CD14-positive monocyte (primary cell): ENCODE measurements at regions not wholly inside any gene's neighbourhood (a gene's known extent, or its start where the extent isn't known, plus 50 kb on each side); places are given as distances from the start of the nearest gene placed in this dataset.

Experiments used
- DNase-seq, 3 donors: peaks; one replicate each; pipeline ENCODE4 v3.0.0-alpha.2; 2011 to 2022
- H2AFZ ChIP-seq: 2 replicates; pipeline ENCODE4 v1.6.0; 2012; ENCODE audit warnings: mild to moderate bottlenecking, low read depth, low read length, inconsistent platforms; ENCODE audit not compliant: insufficient read depth, poor library complexity, severe bottlenecking
- H3K27ac ChIP-seq, 2 donors: 1 replicate in 1 of 2; 2 replicates in 1 of 2; pipeline ENCODE4 v1.5.1; 2012 to 2013; ENCODE audit warnings: low read length in 2 of 2, control low read depth in 1 of 2, inconsistent platforms in 1 of 2, low read depth in 1 of 2, mild to moderate bottlenecking in 1 of 2
- H3K27me3 ChIP-seq, 2 donors: one replicate each; pipeline versions ENCODE4 v1.6.0 to v1.6.1; 2011 to 2013; ENCODE audit warnings: low read length in 2 of 2; ENCODE audit not compliant: control insufficient read depth in 2 of 2, insufficient read depth in 2 of 2
- H3K36me3 ChIP-seq, 2 donors: replicated peaks in 1 of 2; 1 replicate in 1 of 2; 2 replicates in 1 of 2; pipeline versions ENCODE4 v1.5.1 to v1.6.1; 2012 to 2013; ENCODE audit warnings: low read length in 2 of 2, control low read depth in 1 of 2, inconsistent platforms in 1 of 2, mild to moderate bottlenecking in 1 of 2; ENCODE audit not compliant: insufficient read depth in 2 of 2, control insufficient read depth in 1 of 2
- H3K4me1 ChIP-seq, 2 donors: 1 replicate in 1 of 2; 2 replicates in 1 of 2; pipeline versions ENCODE4 v1.5.1 to v1.6.1; 2012 to 2013; ENCODE audit warnings: low read length in 2 of 2, control low read depth in 1 of 2, inconsistent platforms in 1 of 2, mild to moderate bottlenecking in 1 of 2, moderate library complexity in 1 of 2; ENCODE audit not compliant: insufficient read depth in 2 of 2, control insufficient read depth in 1 of 2
- H3K4me2 ChIP-seq: replicated peaks from 2 replicates; pipeline ENCODE3; 2012; ENCODE audit warnings: low read length, moderate library complexity, mild to moderate bottlenecking; ENCODE audit not compliant: poor library complexity, severe bottlenecking; ENCODE audit errors: extremely low read depth
- H3K4me3 ChIP-seq, 3 experiments: fragments of 200-600 bp in 1 of 3; sonication (generic) in 1 of 3; replicated peaks in 1 of 3; 1 replicate in 2 of 3; 2 replicates in 1 of 3; pipeline ENCODE4 v1.5.1; 2011 to 2013; ENCODE audit warnings: low read length in 3 of 3, mild to moderate bottlenecking in 3 of 3, control low read depth in 2 of 3, low read depth in 2 of 3, inconsistent platforms in 1 of 3, moderate library complexity in 1 of 3
- H3K79me2 ChIP-seq: 2 replicates; pipeline ENCODE4 v1.6.0; 2012; ENCODE audit warnings: mild to moderate bottlenecking, control low read depth, inconsistent platforms, low read length, moderate library complexity; ENCODE audit not compliant: insufficient read depth
- H3K9ac ChIP-seq: 2 replicates; pipeline ENCODE4 v1.6.0; 2017; ENCODE audit warnings: low read length, mild to moderate bottlenecking; ENCODE audit not compliant: insufficient read depth, poor library complexity, severe bottlenecking
- H3K9me3 ChIP-seq, 2 donors: replicated peaks in 1 of 2; 1 replicate in 1 of 2; 2 replicates in 1 of 2; pipeline versions ENCODE4 v1.5.1 to v1.6.1; 2012 to 2013; ENCODE audit warnings: low read length in 2 of 2, control low read depth in 1 of 2; ENCODE audit not compliant: control insufficient read depth in 1 of 2, insufficient read depth in 1 of 2
- H4K20me1 ChIP-seq: 2 replicates; pipeline ENCODE4 v1.6.0; 2012; ENCODE audit warnings: mild to moderate bottlenecking, low read length, control low read depth, moderate library complexity; ENCODE audit not compliant: insufficient read depth
- H3K27ac Mint-ChIP-seq, 7 donors: one replicate each; pipeline ENCODE4 v1.8.0; 2020; ENCODE audit warnings: mild to moderate bottlenecking in 7 of 7, mixed read lengths in 7 of 7, moderate library complexity in 6 of 7, inconsistent platforms in 2 of 7
- H3K27me3 Mint-ChIP-seq, 3 donors: one replicate each; pipeline ENCODE4 v1.8.0; 2021 to 2022; ENCODE audit warnings: low read depth in 3 of 3, mild to moderate bottlenecking in 3 of 3, mixed read lengths in 3 of 3, moderate library complexity in 3 of 3, inconsistent platforms in 1 of 3
- H3K36me3 Mint-ChIP-seq, 2 donors: one replicate each; pipeline ENCODE4 v1.8.0; 2020; ENCODE audit warnings: mixed read lengths in 2 of 2, inconsistent platforms in 1 of 2, mild to moderate bottlenecking in 1 of 2
- H3K4me1 Mint-ChIP-seq: one replicate; pipeline ENCODE4 v1.8.0; 2020; ENCODE audit warnings: mild to moderate bottlenecking, mixed read lengths
- H3K4me3 Mint-ChIP-seq, 2 donors: one replicate each; pipeline ENCODE4 v1.8.0; 2020; ENCODE audit warnings: mild to moderate bottlenecking in 2 of 2, mixed read lengths in 2 of 2, moderate library complexity in 1 of 2
- H3K9me3 Mint-ChIP-seq, 7 donors: one replicate each; pipeline ENCODE4 v1.8.0; 2020 to 2022; ENCODE audit warnings: mixed read lengths in 7 of 7, mild to moderate bottlenecking in 6 of 7, moderate library complexity in 6 of 7, inconsistent platforms in 2 of 7
- WGBS: methylation state at CpG from one replicate; pipeline ENCODE4 v1.1.5; 2013; ENCODE audit warnings: missing lambda C conversion rate; ENCODE audit not compliant: insufficient coverage; 5-methylcytosine and 5-hydroxymethylcytosine counted together
- intact Hi-C, 2 donors: fragments of 100-400 bp; cut with micrococcal nuclease; formaldehyde crosslinking; loops; one replicate each; pipeline versions ENCODE4 v1.15.0 to v1.15.1; 2023
- TF ChIP-seq, protein P1 (sequence below): fragments of 200-600 bp; IDR thresholded peaks from one replicate; pipeline ENCODE4 v1.8.0; 2022; ENCODE audit warnings: antibody characterized with exemption, mild to moderate bottlenecking

DNA sequence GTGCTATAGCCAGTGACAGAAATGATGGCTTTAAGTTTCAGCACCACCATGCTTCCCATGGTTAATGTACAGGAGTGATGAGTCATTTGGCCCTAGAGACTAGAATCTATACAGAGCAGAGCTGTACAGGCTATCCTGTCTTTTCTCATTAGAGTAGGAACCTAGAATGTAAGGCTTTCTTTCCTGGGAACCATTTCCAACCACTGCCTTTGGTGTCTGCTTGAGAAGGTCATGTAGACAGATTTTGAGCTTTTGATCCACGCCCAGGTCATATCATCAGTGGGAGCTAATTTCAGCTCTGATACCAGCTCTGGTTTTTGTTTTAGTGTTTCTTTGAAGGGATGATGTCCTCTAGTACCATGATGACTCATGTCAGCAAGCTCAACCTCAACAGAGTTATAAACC, 543.1 kb downstream of the NTRK3 start:
- DNase-seq = no peak
- H3K4me3 Mint-ChIP-seq = no peak overlapping the region
- Histone ChIP-seq H3K4me2 (no peak overlapping the region), H3K27ac (no peak overlapping the region), H2AFZ (no peak overlapping the region), H3K9ac (no peak overlapping the region), H3K4me1 (peaks cover 0 to 5% of the 10 kb centered on the region in 2 donors), H3K79me2 (no peaks in the 10 kb centered on the region), H4K20me1 (no peaks in the 10 kb centered on the region), H3K27me3 (peaks cover 2 to 4% of the 10 kb centered on the region in 2 donors), H3K4me3 (no peak overlapping the region), H3K9me3 (no peaks in the 10 kb centered on the region), H3K36me3 (no peaks in the 10 kb centered on the region)
- peaks cover 0 to 12% (median 6%) of the 10 kb centered on the region in 3 donors for H3K27me3 Mint-ChIP-seq
- intact Hi-C loops = no loop called here
- H3K36me3 Mint-ChIP-seq = no peaks in the 10 kb centered on the region
- H3K4me1 Mint-ChIP-seq = peaks cover 5% of the 10 kb centered on the region
- no CpG with 5 or more reads among the region's 1 CpG for WGBS
- no peak overlapping the region for H3K27ac Mint-ChIP-seq
- peaks cover 0 to 7% (median 2%) of the 10 kb centered on the region in 7 donors for H3K9me3 Mint-ChIP-seq
- TF ChIP-seq, protein P1, sequence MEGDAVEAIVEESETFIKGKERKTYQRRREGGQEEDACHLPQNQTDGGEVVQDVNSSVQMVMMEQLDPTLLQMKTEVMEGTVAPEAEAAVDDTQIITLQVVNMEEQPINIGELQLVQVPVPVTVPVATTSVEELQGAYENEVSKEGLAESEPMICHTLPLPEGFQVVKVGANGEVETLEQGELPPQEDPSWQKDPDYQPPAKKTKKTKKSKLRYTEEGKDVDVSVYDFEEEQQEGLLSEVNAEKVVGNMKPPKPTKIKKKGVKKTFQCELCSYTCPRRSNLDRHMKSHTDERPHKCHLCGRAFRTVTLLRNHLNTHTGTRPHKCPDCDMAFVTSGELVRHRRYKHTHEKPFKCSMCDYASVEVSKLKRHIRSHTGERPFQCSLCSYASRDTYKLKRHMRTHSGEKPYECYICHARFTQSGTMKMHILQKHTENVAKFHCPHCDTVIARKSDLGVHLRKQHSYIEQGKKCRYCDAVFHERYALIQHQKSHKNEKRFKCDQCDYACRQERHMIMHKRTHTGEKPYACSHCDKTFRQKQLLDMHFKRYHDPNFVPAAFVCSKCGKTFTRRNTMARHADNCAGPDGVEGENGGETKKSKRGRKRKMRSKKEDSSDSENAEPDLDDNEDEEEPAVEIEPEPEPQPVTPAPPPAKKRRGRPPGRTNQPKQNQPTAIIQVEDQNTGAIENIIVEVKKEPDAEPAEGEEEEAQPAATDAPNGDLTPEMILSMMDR = no peak

DNA sequence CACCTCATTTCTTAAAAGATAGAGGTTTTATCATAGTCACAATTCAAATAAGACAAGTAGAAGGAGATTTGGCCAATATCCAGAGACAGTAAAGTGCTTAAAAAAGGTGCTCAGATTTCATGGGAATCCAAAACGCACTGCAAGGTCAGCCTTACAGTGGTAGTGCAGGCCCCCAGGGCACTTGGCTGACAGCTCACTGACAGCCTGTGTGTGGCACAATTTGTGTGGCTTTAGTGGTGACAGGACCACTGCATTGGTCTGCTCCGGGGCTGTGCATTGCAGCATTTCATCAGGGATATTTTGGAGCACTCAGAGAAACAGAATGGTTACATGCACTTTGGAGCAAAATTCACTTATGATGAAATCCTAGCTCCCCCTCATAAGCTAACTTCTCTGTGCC, 544.3 kb downstream of the NTRK3 start:
- no peaks in the 10 kb centered on the region for H3K9me3 ChIP-seq
- Mint-ChIP-seq H3K9me3 (peaks cover 0 to 7% (median 2%) of the 10 kb centered on the region in 7 donors), H3K4me1 (peaks cover 5% of the 10 kb centered on the region), H3K27ac (no peak overlapping the region), H3K36me3 (no peaks in the 10 kb centered on the region), H3K4me3 (no peak overlapping the region), H3K27me3 (peaks cover 0 to 12% (median 6%) of the 10 kb centered on the region in 3 donors)
- WGBS = 92% methylated on average over 1 of the region's 2 CpGs
- no peak overlapping the region for H3K4me2 ChIP-seq
- TF ChIP-seq, protein P1 = no peak
- no peak overlapping the region for H3K27ac ChIP-seq
- H3K36me3 ChIP-seq = no peaks in the 10 kb centered on the region
- H3K4me1 ChIP-seq = peaks cover 0 to 5% of the 10 kb centered on the region in 2 donors
- no peak for DNase-seq
- intact Hi-C loops = no loop called here
- no peaks in the 10 kb centered on the region for H4K20me1 ChIP-seq
- no peak overlapping the region for H3K9ac ChIP-seq
- no peaks in the 10 kb centered on the region for H3K79me2 ChIP-seq
- H2AFZ ChIP-seq = no peak overlapping the region
- no peak overlapping the region for H3K4me3 ChIP-seq
- H3K27me3 ChIP-seq = peaks cover 2 to 4% of the 10 kb centered on the region in 2 donors
